ENCODE measurements at regions not wholly inside any gene's neighbourhood (a gene's known extent, or its start where the extent isn't known, plus 50 kb on each side); places are given as distances from the start of the nearest gene placed in this dataset.

GRCh38 chr18:39711701-39712100 is 2146.1 kb upstream of the CELF4 start:
- H3K4ac ChIP-seq (replicated peaks; ENCODE audit: insufficient read length, low read depth, low read length): no peak overlapping the region
- H3K27me3 ChIP-seq (replicated peaks in 1 of 4; ENCODE audit: control insufficient read depth in 3 of 4, extremely low read depth in 1 of 4, insufficient read depth in 3 of 4, low read length in 3 of 4): no peaks in the 10 kb centered on the region
- no peak overlapping the region for H4K5ac ChIP-seq (ENCODE audit: insufficient read length, low read depth, low read length)
- no peak overlapping the region for H2AFZ ChIP-seq (ENCODE audit: low read length)
- H3K9me3 ChIP-seq (ENCODE audit: insufficient read depth in 2 of 2, low read depth in 1 of 2, low read length in 1 of 2): no peaks in the 10 kb centered on the region
- no peak overlapping the region for H2AK5ac ChIP-seq (ENCODE audit: low read depth, low read length)
- H3K4me3 ChIP-seq (ENCODE audit: extremely low read depth in 1 of 4, insufficient read depth in 2 of 4, low read depth in 3 of 4, low read length in 4 of 4): no peak overlapping the region
- no peak for FAIRE-seq
- H3K4me2 ChIP-seq (ENCODE audit: insufficient read depth in 1 of 2, low read depth in 2 of 2, low read length in 2 of 2): no peak overlapping the region
- no peak overlapping the region for H3K9ac ChIP-seq (replicated peaks in 1 of 4; ENCODE audit: extremely low read depth in 1 of 4, low read depth in 3 of 4, low read length in 3 of 4)
- no peak overlapping the region for H3K23ac ChIP-seq (ENCODE audit: insufficient read length)
- no peak overlapping the region for H3K18ac ChIP-seq (ENCODE audit: extremely low read depth, low read length)
- H2BK120ac ChIP-seq (replicated peaks; ENCODE audit: low read depth, low read length): no peak overlapping the region
- no peaks in the 10 kb centered on the region for H3K23me2 ChIP-seq (ENCODE audit: low read depth, low read length)
- no peak overlapping the region for H4K8ac ChIP-seq (ENCODE audit: extremely low read depth, insufficient read depth, low read length)
- POLR2A ChIA-PET (ENCODE audit: partially characterized antibody): no interaction called here
- no peaks in the 10 kb centered on the region for H3K79me2 ChIP-seq (ENCODE audit: control insufficient read depth in 1 of 2, insufficient read depth in 2 of 2, low read length in 2 of 2)
- no peaks in the 10 kb centered on the region for H4K20me1 ChIP-seq (replicated peaks in 1 of 2; ENCODE audit: control insufficient read depth in 1 of 2, insufficient read depth in 2 of 2, low read length in 2 of 2)
- H3K14ac ChIP-seq (ENCODE audit: insufficient read length): no peak overlapping the region
- no peaks in the 10 kb centered on the region for H3K36me3 ChIP-seq (ENCODE audit: control insufficient read depth in 2 of 4, insufficient read depth in 4 of 4, low read length in 3 of 4)
- no peak overlapping the region for H2BK5ac ChIP-seq (ENCODE audit: low read depth, low read length)
- no peak overlapping the region for H3K56ac ChIP-seq (replicated peaks; ENCODE audit: insufficient read length, low read depth, low read length)
- no peak overlapping the region for H2BK12ac ChIP-seq (ENCODE audit: low read depth, low read length)
- H3K4me1 ChIP-seq (replicated peaks in 1 of 4; ENCODE audit: control insufficient read depth in 3 of 4, insufficient read depth in 4 of 4, low read length in 3 of 4): no peaks in the 10 kb centered on the region
- CTCF ChIA-PET (ENCODE audit: partially characterized antibody): no interaction called here
- no peak overlapping the region for H3K27ac ChIP-seq (ENCODE audit: low read depth, low read length)
- DNase-seq (ENCODE audit: low read depth in 1 of 2, low spot score in 2 of 2): no peak
- no peak overlapping the region for H4K91ac ChIP-seq (replicated peaks; ENCODE audit: insufficient read length, low read length)
- no peak overlapping the region for H2BK20ac ChIP-seq (ENCODE audit: low read length)
- no peaks in the 10 kb centered on the region for H3K79me1 ChIP-seq (ENCODE audit: low read depth, low read length)
- H2BK15ac ChIP-seq (ENCODE audit: low read length): no peak overlapping the region
- TF ChIP-seq CEBPB (IDR thresholded peaks at IDR 0.05; ENCODE audit: low read depth, low read length) (no peak), YY1 (IDR thresholded peaks at IDR 0.05; ENCODE audit: low read depth, low read length) (no peak), MAFK (IDR thresholded peaks at IDR 0.05; ENCODE audit: low read depth, low read length) (no peak), NRF1 (IDR thresholded peaks at IDR 0.05; ENCODE audit: low read depth, low read length) (no peak), HDAC6 (IDR thresholded peaks at IDR 0.05; ENCODE audit: low read depth, low read length) (no peak), SAP30 (IDR thresholded peaks at IDR 0.05; ENCODE audit: insufficient read depth, insufficient replicate concordance, low read length) (no peak), RNF2 (IDR thresholded peaks at IDR 0.05; ENCODE audit: borderline replicate concordance, low read depth, low read length, missing control alignments, poor library complexity, severe bottlenecking) (no peak), CREB1 (IDR thresholded peaks at IDR 0.05) (no peak), SRF (IDR thresholded peaks at IDR 0.05; ENCODE audit: low read depth, low read length) (no peak), SUZ12 (IDR thresholded peaks at IDR 0.05; ENCODE audit: low read length) (no peak), CBX8 (IDR thresholded peaks at IDR 0.05; ENCODE audit: borderline replicate concordance, low read depth, low read length) (no peak), TBP (IDR thresholded peaks at IDR 0.05; ENCODE audit: low read depth, low read length) (no peak), RAD21 (IDR thresholded peaks at IDR 0.05 in 1 of 2, conservative IDR thresholded peaks at IDR 0.05 in 1 of 2; ENCODE audit: low read depth in 2 of 2, low read length in 2 of 2) (no peak)
- TF ChIP-seq, protein P1, sequence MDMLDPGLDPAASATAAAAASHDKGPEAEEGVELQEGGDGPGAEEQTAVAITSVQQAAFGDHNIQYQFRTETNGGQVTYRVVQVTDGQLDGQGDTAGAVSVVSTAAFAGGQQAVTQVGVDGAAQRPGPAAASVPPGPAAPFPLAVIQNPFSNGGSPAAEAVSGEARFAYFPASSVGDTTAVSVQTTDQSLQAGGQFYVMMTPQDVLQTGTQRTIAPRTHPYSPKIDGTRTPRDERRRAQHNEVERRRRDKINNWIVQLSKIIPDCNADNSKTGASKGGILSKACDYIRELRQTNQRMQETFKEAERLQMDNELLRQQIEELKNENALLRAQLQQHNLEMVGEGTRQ (IDR thresholded peaks at IDR 0.05; ENCODE audit: low read length): no peak
- TF ChIP-seq, protein P2, sequence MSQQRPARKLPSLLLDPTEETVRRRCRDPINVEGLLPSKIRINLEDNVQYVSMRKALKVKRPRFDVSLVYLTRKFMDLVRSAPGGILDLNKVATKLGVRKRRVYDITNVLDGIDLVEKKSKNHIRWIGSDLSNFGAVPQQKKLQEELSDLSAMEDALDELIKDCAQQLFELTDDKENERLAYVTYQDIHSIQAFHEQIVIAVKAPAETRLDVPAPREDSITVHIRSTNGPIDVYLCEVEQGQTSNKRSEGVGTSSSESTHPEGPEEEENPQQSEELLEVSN (IDR thresholded peaks at IDR 0.05): no peak

Measured in H1 (cell line).